HFFc6 (cell line): ENCODE measurements at regions not wholly inside any gene's neighbourhood (a gene's known extent, or its start where the extent isn't known, plus 50 kb on each side); places are given as distances from the start of the nearest gene placed in this dataset.

Experiments
- DNase-seq: peaks from one replicate; pipeline ENCODE4 v3.0.0-alpha.2; 2018
- H3K27ac Mint-ChIP-seq: 2 replicates; pipeline ENCODE4 v1.8.0; 2020; ENCODE audit warnings: mild to moderate bottlenecking, mixed read lengths
- H3K27me3 Mint-ChIP-seq: 2 replicates; pipeline ENCODE4 v1.8.0; 2021; ENCODE audit warnings: mild to moderate bottlenecking, moderate library complexity, mixed read lengths; ENCODE audit not compliant: insufficient read depth
- H3K36me3 Mint-ChIP-seq: 2 replicates; pipeline ENCODE4 v1.8.0; 2021; ENCODE audit warnings: low read depth, mixed read lengths
- H3K4me1 Mint-ChIP-seq: 2 replicates; pipeline ENCODE4 v1.8.0; 2020; ENCODE audit warnings: low read depth, mixed read lengths
- H3K4me3 Mint-ChIP-seq: 2 replicates; pipeline ENCODE4 v1.8.0; 2020; ENCODE audit warnings: mild to moderate bottlenecking, moderate library complexity, mixed read lengths
- H3K9me3 Mint-ChIP-seq: 2 replicates; pipeline ENCODE4 v1.8.0; 2020; ENCODE audit warnings: mild to moderate bottlenecking, mixed read lengths
- CTCF ChIP-seq: fragments of 200-600 bp; sonication (generic); IDR thresholded peaks from 2 replicates; pipeline ENCODE4 v1.5.0; 2021; ENCODE audit warnings: antibody characterized with exemption, mild to moderate bottlenecking

- Mint-ChIP-seq H3K4me3 (no peak overlapping the region), H3K4me1 (no peaks in the 10 kb centered on the region), H3K9me3 (no peaks in the 10 kb centered on the region), H3K27me3 (peaks cover 3% of the 10 kb centered on the region), H3K27ac (no peak overlapping the region), H3K36me3 (no peaks in the 10 kb centered on the region)
- no peak for TF ChIP-seq CTCF
- no peak for DNase-seq
Observed at GRCh38 chr7:111622084-111622483, 59.8 kb upstream of the IMMP2L start.
